H1 (cell line): ENCODE measurements at regions not wholly inside any gene's neighbourhood (a gene's known extent, or its start where the extent isn't known, plus 50 kb on each side); places are given as distances from the start of the nearest gene placed in this dataset.

Source experiments
- ASH2L ChIP-seq: fragments of 200-600, 300-600 bp; sonication (generic); IDR thresholded peaks from one replicate; pipeline ENCODE4 v1.7.1; 2017; ENCODE audit warnings: low read length
- BACH1 ChIP-seq: IDR thresholded peaks from 2 replicates; pipeline ENCODE4 v1.6.1; 2012; ENCODE audit warnings: low read length, improper control_type of control experiment
- CHD2 ChIP-seq: IDR thresholded peaks from 2 replicates; pipeline ENCODE4 v1.6.1; 2012; ENCODE audit warnings: low read length, improper control_type of control experiment
- EZH2 ChIP-seq: fragments of 200-600 bp; sonication (generic); IDR thresholded peaks from 2 replicates; pipeline ENCODE4 v1.7.1; 2012; ENCODE audit warnings: low read depth, mild to moderate bottlenecking, moderate library complexity, low read length, inconsistent platforms; ENCODE audit not compliant: severe bottlenecking
- JUND ChIP-seq: IDR thresholded peaks from 2 replicates; pipeline ENCODE4 v1.6.1; 2011; ENCODE audit warnings: mild to moderate bottlenecking, improper control_type of control experiment, low read length
- NANOG ChIP-seq: IDR thresholded peaks from 2 replicates; pipeline ENCODE4 v1.6.1; 2011; ENCODE audit warnings: low read length, low read depth, mild to moderate bottlenecking, inconsistent platforms; ENCODE audit not compliant: insufficient read depth, poor library complexity, severe bottlenecking
- POLR2A ChIP-seq, 2 experiments: IDR thresholded peaks; 1 replicate in 1 of 2; 2 replicates in 1 of 2; pipeline ENCODE4 v1.6.1; 2011; ENCODE audit warnings: low read depth in 2 of 2, low read length in 2 of 2, mild to moderate bottlenecking in 2 of 2; ENCODE audit errors: control extremely low read depth in 1 of 2
- POLR2AphosphoS5 ChIP-seq: IDR thresholded peaks from 2 replicates; pipeline ENCODE4 v1.6.1; 2011; ENCODE audit warnings: low read depth, low read length
- RAD21 ChIP-seq, 2 experiments: IDR thresholded peaks in 1 of 2; conservative IDR thresholded peaks in 1 of 2; 2 replicates each; pipeline ENCODE4 v1.6.1; 2011; ENCODE audit warnings: low read depth in 2 of 2, low read length in 2 of 2, improper control_type of control experiment in 1 of 2, inconsistent platforms in 1 of 2, mild to moderate bottlenecking in 1 of 2, moderate library complexity in 1 of 2
- SP1 ChIP-seq: IDR thresholded peaks from 2 replicates; pipeline ENCODE4 v1.6.1; 2011; ENCODE audit warnings: low read depth, low read length
- TCF12 ChIP-seq: IDR thresholded peaks from 2 replicates; pipeline ENCODE4 v1.6.1; 2011; ENCODE audit warnings: low read depth, mild to moderate bottlenecking, low read length
- TF ChIP-seq, protein P1 (sequence below), 3 experiments: IDR thresholded peaks; 1 replicate in 2 of 3; 2 replicates in 1 of 3; pipeline versions ENCODE4 v1.5.1 to v1.6.1; 2011; ENCODE audit warnings: low read length in 3 of 3, mild to moderate bottlenecking in 3 of 3, inconsistent platforms in 2 of 3, low read depth in 1 of 3, moderate library complexity in 1 of 3; ENCODE audit not compliant: insufficient read depth in 1 of 3; ENCODE audit errors: control extremely low read depth in 1 of 3
- TF ChIP-seq, protein P2 (sequence below): IDR thresholded peaks from 2 replicates; pipeline ENCODE4 v1.6.1; 2012; ENCODE audit warnings: low read length, inconsistent platforms

DNA sequence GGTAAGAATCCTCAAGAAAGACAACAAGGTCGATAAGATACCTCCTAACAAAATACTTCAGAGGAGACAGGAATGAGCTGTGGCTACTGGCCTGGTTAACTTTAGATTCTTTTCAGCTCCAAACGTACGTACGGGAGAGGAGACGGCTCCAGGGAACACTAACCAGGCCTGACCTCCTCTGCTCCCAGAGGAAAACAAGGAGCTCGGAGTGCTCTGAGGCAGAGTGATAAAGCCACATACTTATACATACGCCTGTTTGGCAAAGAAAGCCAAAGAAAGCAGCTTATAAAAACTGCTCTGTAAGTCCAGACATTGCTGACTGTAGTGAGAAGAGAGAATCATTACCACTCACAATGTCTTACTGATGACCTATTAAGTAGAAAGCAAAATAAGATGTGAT, 263.9 kb downstream of the MZT1 start:
- TF ChIP-seq POLR2A (IDR thresholded peaks at IDR 0.05; ENCODE audit: control extremely low read depth in 1 of 2, low read depth in 2 of 2, low read length in 2 of 2) (no peak), EZH2 (no peak), POLR2AphosphoS5 (no peak), RAD21 (IDR thresholded peaks at IDR 0.05 in 1 of 2, conservative IDR thresholded peaks at IDR 0.05 in 1 of 2; ENCODE audit: low read depth in 2 of 2, low read length in 2 of 2) (no peak), BACH1 (no peak), TCF12 (no peak), NANOG (no peak), SP1 (no peak), ASH2L (no peak), JUND (no peak), CHD2 (no peak)
- TF ChIP-seq, protein P1, sequence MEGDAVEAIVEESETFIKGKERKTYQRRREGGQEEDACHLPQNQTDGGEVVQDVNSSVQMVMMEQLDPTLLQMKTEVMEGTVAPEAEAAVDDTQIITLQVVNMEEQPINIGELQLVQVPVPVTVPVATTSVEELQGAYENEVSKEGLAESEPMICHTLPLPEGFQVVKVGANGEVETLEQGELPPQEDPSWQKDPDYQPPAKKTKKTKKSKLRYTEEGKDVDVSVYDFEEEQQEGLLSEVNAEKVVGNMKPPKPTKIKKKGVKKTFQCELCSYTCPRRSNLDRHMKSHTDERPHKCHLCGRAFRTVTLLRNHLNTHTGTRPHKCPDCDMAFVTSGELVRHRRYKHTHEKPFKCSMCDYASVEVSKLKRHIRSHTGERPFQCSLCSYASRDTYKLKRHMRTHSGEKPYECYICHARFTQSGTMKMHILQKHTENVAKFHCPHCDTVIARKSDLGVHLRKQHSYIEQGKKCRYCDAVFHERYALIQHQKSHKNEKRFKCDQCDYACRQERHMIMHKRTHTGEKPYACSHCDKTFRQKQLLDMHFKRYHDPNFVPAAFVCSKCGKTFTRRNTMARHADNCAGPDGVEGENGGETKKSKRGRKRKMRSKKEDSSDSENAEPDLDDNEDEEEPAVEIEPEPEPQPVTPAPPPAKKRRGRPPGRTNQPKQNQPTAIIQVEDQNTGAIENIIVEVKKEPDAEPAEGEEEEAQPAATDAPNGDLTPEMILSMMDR (IDR thresholded peaks at IDR 0.05; ENCODE audit: control extremely low read depth in 1 of 3, insufficient read depth in 1 of 3, low read depth in 1 of 3, low read length in 3 of 3): no peak
- TF ChIP-seq, protein P2, sequence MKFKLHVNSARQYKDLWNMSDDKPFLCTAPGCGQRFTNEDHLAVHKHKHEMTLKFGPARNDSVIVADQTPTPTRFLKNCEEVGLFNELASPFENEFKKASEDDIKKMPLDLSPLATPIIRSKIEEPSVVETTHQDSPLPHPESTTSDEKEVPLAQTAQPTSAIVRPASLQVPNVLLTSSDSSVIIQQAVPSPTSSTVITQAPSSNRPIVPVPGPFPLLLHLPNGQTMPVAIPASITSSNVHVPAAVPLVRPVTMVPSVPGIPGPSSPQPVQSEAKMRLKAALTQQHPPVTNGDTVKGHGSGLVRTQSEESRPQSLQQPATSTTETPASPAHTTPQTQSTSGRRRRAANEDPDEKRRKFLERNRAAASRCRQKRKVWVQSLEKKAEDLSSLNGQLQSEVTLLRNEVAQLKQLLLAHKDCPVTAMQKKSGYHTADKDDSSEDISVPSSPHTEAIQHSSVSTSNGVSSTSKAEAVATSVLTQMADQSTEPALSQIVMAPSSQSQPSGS: no peak
